ENCODE measurements at regions not wholly inside any gene's neighbourhood (a gene's known extent, or its start where the extent isn't known, plus 50 kb on each side); places are given as distances from the start of the nearest gene placed in this dataset.
"Not testable (repeated sequence)": the region's sequence is repeated elsewhere in the genome, so short reads cannot be mapped to it uniquely, and the experiment has no call there.

DNA sequence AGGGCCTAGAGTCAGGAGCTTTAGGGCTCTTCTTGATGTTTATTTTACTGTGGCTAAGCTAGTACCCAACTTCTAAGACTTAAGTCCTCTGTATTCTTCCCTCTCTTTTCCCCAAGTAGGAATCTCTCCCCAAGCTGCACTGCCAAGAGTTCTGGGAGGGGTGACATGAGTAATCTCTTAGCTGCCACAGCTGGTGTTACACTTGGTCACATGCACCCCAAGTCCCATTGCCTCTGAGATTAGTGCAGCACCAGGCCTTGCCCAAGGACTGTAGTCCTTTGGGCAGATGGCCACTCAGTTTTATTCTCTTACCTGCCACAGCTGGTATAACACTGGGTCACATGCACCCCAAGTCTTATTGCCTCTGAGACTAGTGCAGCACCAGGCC lies 114.7 kb upstream of the RIOK2 start:
- Histone ChIP-seq H3K4me1 (no peaks in the 10 kb centered on the region), H3K27me3 (ENCODE audit: low read depth) (no peaks in the 10 kb centered on the region), H3K4me3 (no peak overlapping the region), H3K36me3 (no peaks in the 10 kb centered on the region), H3K9me3 (no peaks in the 10 kb centered on the region), H3K27ac (no peak overlapping the region)
- intact Hi-C loops (cut with DNase I), result no loop called here
- DNase-seq (no peak), ATAC-seq (peak; percentile 11 to 13)
- TF ChIP-seq, protein P1, sequence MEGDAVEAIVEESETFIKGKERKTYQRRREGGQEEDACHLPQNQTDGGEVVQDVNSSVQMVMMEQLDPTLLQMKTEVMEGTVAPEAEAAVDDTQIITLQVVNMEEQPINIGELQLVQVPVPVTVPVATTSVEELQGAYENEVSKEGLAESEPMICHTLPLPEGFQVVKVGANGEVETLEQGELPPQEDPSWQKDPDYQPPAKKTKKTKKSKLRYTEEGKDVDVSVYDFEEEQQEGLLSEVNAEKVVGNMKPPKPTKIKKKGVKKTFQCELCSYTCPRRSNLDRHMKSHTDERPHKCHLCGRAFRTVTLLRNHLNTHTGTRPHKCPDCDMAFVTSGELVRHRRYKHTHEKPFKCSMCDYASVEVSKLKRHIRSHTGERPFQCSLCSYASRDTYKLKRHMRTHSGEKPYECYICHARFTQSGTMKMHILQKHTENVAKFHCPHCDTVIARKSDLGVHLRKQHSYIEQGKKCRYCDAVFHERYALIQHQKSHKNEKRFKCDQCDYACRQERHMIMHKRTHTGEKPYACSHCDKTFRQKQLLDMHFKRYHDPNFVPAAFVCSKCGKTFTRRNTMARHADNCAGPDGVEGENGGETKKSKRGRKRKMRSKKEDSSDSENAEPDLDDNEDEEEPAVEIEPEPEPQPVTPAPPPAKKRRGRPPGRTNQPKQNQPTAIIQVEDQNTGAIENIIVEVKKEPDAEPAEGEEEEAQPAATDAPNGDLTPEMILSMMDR (IDR thresholded peaks at IDR 0.05), result no peak

DNA sequence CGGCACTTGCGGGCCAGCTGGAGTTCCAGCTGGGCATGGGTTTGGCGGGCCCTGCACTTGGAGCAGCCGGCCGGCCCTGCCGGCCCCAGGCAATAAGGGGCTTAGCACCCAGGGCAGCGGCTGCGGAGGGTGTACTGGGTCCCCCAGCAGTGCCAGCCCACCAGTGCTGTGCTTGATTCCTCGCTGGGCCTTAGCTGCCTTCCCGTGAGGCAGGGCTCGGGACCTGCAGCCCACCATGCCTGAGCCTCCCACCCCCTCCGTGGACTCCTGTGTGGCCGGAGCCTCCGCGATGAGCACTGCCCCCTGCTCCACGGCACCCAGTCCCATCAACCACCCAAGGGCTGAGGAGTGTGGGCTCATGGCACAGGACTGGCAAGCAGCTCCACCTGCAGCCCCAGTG lies 118.1 kb upstream of the RIOK2 start:
- H3K27me3 ChIP-seq (ENCODE audit: low read depth); intact Hi-C loops (cut with DNase I); ATAC-seq; H3K4me1 ChIP-seq; H3K36me3 ChIP-seq; H3K4me3 ChIP-seq; DNase-seq; H3K9me3 ChIP-seq; H3K27ac ChIP-seq: not testable (repeated sequence)

DNA sequence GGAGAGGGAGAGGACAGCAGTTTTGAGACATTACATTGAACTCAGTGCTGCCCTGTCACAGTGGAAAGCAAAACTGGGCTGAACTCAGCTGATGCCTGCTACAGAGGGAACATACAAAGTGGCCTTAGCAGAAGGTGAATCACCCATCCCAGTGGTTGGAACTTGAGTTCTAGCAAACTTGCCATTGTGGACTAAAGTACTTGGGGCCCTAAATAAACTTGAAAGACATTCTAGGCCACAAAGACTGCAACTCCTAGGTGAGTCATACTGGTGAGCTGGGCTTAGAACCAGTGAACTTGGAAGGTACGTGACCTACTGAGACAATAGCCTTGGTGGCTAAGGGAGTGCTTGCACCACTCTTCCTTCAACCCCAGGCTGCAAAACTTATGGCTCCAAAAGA lies 155.7 kb upstream of the RIOK2 start:
- no peak for ATAC-seq
- Histone ChIP-seq H3K27ac (no peak overlapping the region), H3K4me1 (no peaks in the 10 kb centered on the region), H3K36me3 (no peaks in the 10 kb centered on the region), H3K4me3 (no peak overlapping the region), H3K9me3 (peaks cover 5% of the 10 kb centered on the region), H3K27me3 (ENCODE audit: low read depth) (no peaks in the 10 kb centered on the region)
- TF ChIP-seq, protein P1 (IDR thresholded peaks at IDR 0.05), result no peak
- no peak for DNase-seq
- intact Hi-C loops (cut with DNase I), result no loop called here

DNA sequence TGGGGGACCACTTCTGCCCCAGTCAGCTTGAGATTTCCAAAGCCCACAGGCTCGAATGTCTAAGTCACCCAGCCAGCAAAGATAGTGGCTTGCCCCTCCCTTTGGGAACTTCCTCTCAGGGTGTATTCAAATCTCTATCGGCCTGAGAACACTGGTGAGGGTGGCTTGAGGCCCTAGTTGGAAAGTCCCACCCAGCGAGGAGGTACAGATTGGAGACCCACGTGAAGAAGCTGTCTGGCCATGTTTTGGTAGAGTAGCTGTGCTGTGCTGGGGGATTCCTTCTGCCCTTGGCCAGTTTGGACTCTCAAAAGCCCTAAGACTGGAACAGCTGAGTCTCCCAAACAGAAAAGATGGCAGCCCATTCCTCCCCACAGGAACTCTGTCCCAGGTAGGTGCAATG lies 172.7 kb upstream of the RIOK2 start:
- H3K36me3 ChIP-seq, result no peaks in the 10 kb centered on the region
- intact Hi-C loops (cut with DNase I), result no loop called here
- DNase-seq (no peak), ATAC-seq (no peak)
- H3K27me3 ChIP-seq (ENCODE audit: low read depth), result no peaks in the 10 kb centered on the region
- H3K4me1 ChIP-seq, result no peaks in the 10 kb centered on the region
- no peak overlapping the region for H3K27ac ChIP-seq
- peaks cover 19% of the 10 kb centered on the region for H3K9me3 ChIP-seq
- TF ChIP-seq, protein P1 (IDR thresholded peaks at IDR 0.05), result no peak
- no peak overlapping the region for H3K4me3 ChIP-seq

DNA sequence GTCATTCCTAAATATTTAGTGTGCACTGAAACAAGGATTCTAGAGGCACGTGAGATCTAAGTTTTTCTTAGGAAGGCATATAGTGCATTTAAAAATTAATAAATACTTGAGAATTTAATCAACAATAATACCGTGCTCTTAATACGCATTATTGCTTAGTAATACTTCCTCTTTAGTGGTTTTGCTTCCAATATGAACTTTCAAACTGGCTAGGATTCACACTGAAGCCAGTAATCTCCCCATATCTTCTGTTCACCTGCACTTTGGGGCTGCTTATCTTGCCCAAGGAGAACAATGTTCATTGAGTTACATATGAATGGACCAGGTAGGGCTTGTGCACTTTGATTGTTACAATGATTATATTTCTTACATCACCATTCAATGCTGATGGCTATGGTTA lies 180.5 kb upstream of the RIOK2 start:
- no peaks in the 10 kb centered on the region for H3K4me1 ChIP-seq
- DNase-seq, result no peak
- TF ChIP-seq, protein P1 (IDR thresholded peaks at IDR 0.05), result no peak
- no peak overlapping the region for H3K27ac ChIP-seq
- H3K9me3 ChIP-seq, result no peaks in the 10 kb centered on the region
- ATAC-seq, result no peak
- H3K4me3 ChIP-seq, result no peak overlapping the region
- H3K27me3 ChIP-seq (ENCODE audit: low read depth), result no peaks in the 10 kb centered on the region
- intact Hi-C loops (cut with DNase I), result no loop called here
- H3K36me3 ChIP-seq, result no peaks in the 10 kb centered on the region

DNA sequence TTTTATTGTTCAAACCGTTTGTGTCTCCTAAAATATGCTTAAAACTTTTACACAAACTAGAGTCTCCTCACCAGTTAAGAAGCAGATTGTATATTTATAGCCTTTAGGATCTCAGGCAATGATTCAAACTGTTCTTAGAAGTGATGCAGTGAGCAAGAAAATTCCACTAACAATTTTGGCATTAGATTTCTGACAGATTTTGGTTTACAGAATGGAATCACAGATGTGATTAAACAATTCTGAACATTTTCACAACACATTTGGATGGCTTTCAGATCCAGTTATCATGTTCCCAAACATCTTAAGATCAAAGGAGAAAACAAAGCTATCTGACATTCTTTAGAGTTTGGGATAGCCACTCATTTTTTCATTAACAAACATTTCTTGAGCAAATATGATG lies 181.7 kb upstream of the RIOK2 start:
- no peaks in the 10 kb centered on the region for H3K4me1 ChIP-seq
- DNase-seq (no peak), ATAC-seq (no peak)
- TF ChIP-seq, protein P1 (IDR thresholded peaks at IDR 0.05), result no peak
- intact Hi-C loops (cut with DNase I), result no loop called here
- no peaks in the 10 kb centered on the region for H3K27me3 ChIP-seq (ENCODE audit: low read depth)
- no peaks in the 10 kb centered on the region for H3K9me3 ChIP-seq
- no peak overlapping the region for H3K27ac ChIP-seq
- H3K4me3 ChIP-seq, result no peak overlapping the region
- no peaks in the 10 kb centered on the region for H3K36me3 ChIP-seq

Measured in lower lobe of right lung (tissue), 2 donors.